IMR-90 (cell line): ENCODE measurements at regions not wholly inside any gene's neighbourhood (a gene's known extent, or its start where the extent isn't known, plus 50 kb on each side); places are given as distances from the start of the nearest gene placed in this dataset.

ENCODE experiments used
- ATAC-seq: fragments of 200-7000 bp; cut with Tn5 transposase; 2 replicates; pipeline ENCODE4 v1.9.1; 2020; ENCODE audit warnings: low read depth, mild to moderate bottlenecking, moderate library complexity
- BruUV-seq: library from RNA; stranded (reverse); fragments of 400-500 nt; replicated peaks from 2 replicates; lab custom pipeline; 2021; lab: Mats Ljungman, UMichigan
- CTCF ChIA-PET: fragments of 300-600 bp; formaldehyde crosslinking; extraction: SDS; loops from one replicate; lab custom pipeline; 2021; ENCODE audit warnings: antibody characterized with exemption; lab: Yijun Ruan, JAX
- POLR2A ChIA-PET: fragments of 300-600 bp; sonication (Branson Sonifier 250); formaldehyde crosslinking; loops from one replicate; lab custom pipeline; 2022; ENCODE audit warnings: antibody characterized with exemption; ENCODE audit not compliant: unreplicated experiment; lab: Charles Lee
- DNase-seq: peaks from one replicate; pipeline ENCODE4 v3.0.0; 2013
- H2AFZ ChIP-seq: replicated peaks from 2 replicates; pipeline ENCODE3; 2013; ENCODE audit warnings: low read length, mild to moderate bottlenecking; ENCODE audit not compliant: poor library complexity
- H2AK5ac ChIP-seq: 2 replicates; pipeline ENCODE4 v1.6.1; 2013; ENCODE audit warnings: low read depth, low read length, inconsistent platforms
- H2AK9ac ChIP-seq: replicated peaks from 2 replicates; pipeline ENCODE3; 2013; ENCODE audit warnings: mild to moderate bottlenecking, low read depth, low read length, moderate library complexity; ENCODE audit not compliant: poor library complexity
- H2BK120ac ChIP-seq: 2 replicates; pipeline ENCODE4 v1.6.1; 2013; ENCODE audit warnings: low read depth, low read length, inconsistent platforms
- H2BK15ac ChIP-seq: 3 replicates; pipeline ENCODE4 v1.6.1; 2013; ENCODE audit warnings: low read depth, low read length, inconsistent platforms
- H2BK20ac ChIP-seq: 2 replicates; pipeline ENCODE4 v1.6.1; 2013; ENCODE audit warnings: low read depth, mild to moderate bottlenecking, inconsistent platforms, low read length, moderate library complexity
- H2BK5ac ChIP-seq: 2 replicates; pipeline ENCODE4 v1.6.1; 2013; ENCODE audit warnings: mild to moderate bottlenecking, low read depth, low read length, inconsistent platforms; ENCODE audit not compliant: poor library complexity, severe bottlenecking
- H3K14ac ChIP-seq: replicated peaks from 2 replicates; pipeline ENCODE4 v1.6.1; 2013; ENCODE audit warnings: low read depth, low read length, inconsistent platforms
- H3K18ac ChIP-seq: 2 replicates; pipeline ENCODE4 v1.6.1; 2013; ENCODE audit warnings: low read depth, low read length, control low read depth
- H3K23ac ChIP-seq: 2 replicates; pipeline ENCODE4 v1.6.1; 2013; ENCODE audit warnings: low read depth, low read length, inconsistent platforms
- H3K27ac ChIP-seq: 2 replicates; pipeline ENCODE4 v1.5.1; 2013; ENCODE audit warnings: mild to moderate bottlenecking, control low read depth, low read length; ENCODE audit not compliant: insufficient read depth
- H3K27me3 ChIP-seq: 2 replicates; pipeline ENCODE4 v1.6.1; 2013; ENCODE audit warnings: low read length; ENCODE audit not compliant: control insufficient read depth, insufficient read depth
- H3K36me3 ChIP-seq: 2 replicates; pipeline ENCODE4 v1.6.1; 2013; ENCODE audit warnings: low read length, mixed read lengths; ENCODE audit not compliant: control insufficient read depth, insufficient read depth
- H3K4ac ChIP-seq: 2 replicates; pipeline ENCODE4 v1.6.1; 2013; ENCODE audit warnings: low read depth, low read length, inconsistent platforms
- H3K4me1 ChIP-seq: 2 replicates; pipeline ENCODE4 v1.6.1; 2013; ENCODE audit warnings: low read length, mixed read lengths; ENCODE audit not compliant: control insufficient read depth, insufficient read depth
- H3K4me2 ChIP-seq: 2 replicates; pipeline ENCODE4 v1.6.1; 2013; ENCODE audit warnings: low read depth, mild to moderate bottlenecking, control low read depth, low read length, moderate library complexity
- H3K4me3 ChIP-seq: 2 replicates; pipeline ENCODE4 v1.5.1; 2013; ENCODE audit warnings: low read depth, mild to moderate bottlenecking, control low read depth, low read length, moderate library complexity; ENCODE audit not compliant: insufficient read depth
- H3K56ac ChIP-seq: 2 replicates; pipeline ENCODE4 v1.6.1; 2013; ENCODE audit warnings: low read length, inconsistent platforms; ENCODE audit not compliant: insufficient read depth; ENCODE audit errors: extremely low read depth
- H3K79me1 ChIP-seq, 2 experiments: 2 replicates each; pipeline ENCODE4 v1.6.1; 2013; ENCODE audit warnings: low read length in 2 of 2, inconsistent platforms in 1 of 2, low read depth in 1 of 2
- H3K9ac ChIP-seq: 2 replicates; pipeline ENCODE4 v1.6.1; 2013; ENCODE audit warnings: low read depth, low read length, control low read depth
- H3K9me1 ChIP-seq: 2 replicates; pipeline ENCODE4 v1.6.1; 2013; ENCODE audit warnings: low read length, inconsistent platforms; ENCODE audit not compliant: insufficient read depth
- H3K9me3 ChIP-seq: 2 replicates; pipeline ENCODE4 v1.6.1; 2013; ENCODE audit warnings: low read length; ENCODE audit not compliant: control insufficient read depth, insufficient read depth
- H4K20me1 ChIP-seq: 2 replicates; pipeline ENCODE4 v1.6.1; 2013; ENCODE audit warnings: low read length, inconsistent platforms; ENCODE audit not compliant: insufficient read depth
- H4K5ac ChIP-seq: 2 replicates; pipeline ENCODE4 v1.6.1; 2013; ENCODE audit warnings: mild to moderate bottlenecking, low read depth, low read length, control low read depth
- H4K8ac ChIP-seq, 2 experiments: 2 replicates each; pipeline ENCODE4 v1.6.1; 2013; ENCODE audit warnings: low read depth in 2 of 2, low read length in 2 of 2, control low read depth in 1 of 2, inconsistent platforms in 1 of 2
- H4K91ac ChIP-seq: 2 replicates; pipeline ENCODE4 v1.6.1; 2013; ENCODE audit warnings: low read depth, low read length, inconsistent platforms; ENCODE audit not compliant: insufficient read depth
- BHLHE40 ChIP-seq: fragments of 150-350 bp; IDR thresholded peaks from 2 replicates; pipeline ENCODE4 v1.6.1; 2016; ENCODE audit warnings: mild to moderate bottlenecking, low read depth, low read length
- CEBPB ChIP-seq: IDR thresholded peaks from 2 replicates; pipeline ENCODE4 v1.6.1; 2012; ENCODE audit warnings: low read depth, low read length, improper control_type of control experiment
- CHD1 ChIP-seq: IDR thresholded peaks from 2 replicates; pipeline ENCODE4 v1.6.1; 2012; ENCODE audit warnings: low read depth, low read length, improper control_type of control experiment
- FOS ChIP-seq: fragments of 150-350 bp; IDR thresholded peaks from 2 replicates; pipeline ENCODE4 v1.6.1; 2016; ENCODE audit warnings: low read depth, low read length
- MAFK ChIP-seq: IDR thresholded peaks from 2 replicates; pipeline ENCODE4 v1.6.1; 2012; ENCODE audit warnings: low read depth, low read length, improper control_type of control experiment
- NFE2L2 ChIP-seq: fragments of 150-350 bp; IDR thresholded peaks from 2 replicates; pipeline ENCODE4 v1.6.1; 2016; ENCODE audit warnings: low read depth, mild to moderate bottlenecking, low read length
- POLR2A ChIP-seq: IDR thresholded peaks from 2 replicates; pipeline ENCODE4 v1.6.1; 2012; ENCODE audit warnings: mild to moderate bottlenecking, low read depth, low read length
- RAD21 ChIP-seq: IDR thresholded peaks from 2 replicates; pipeline ENCODE4 v1.6.1; 2012; ENCODE audit warnings: low read length, improper control_type of control experiment
- RCOR1 ChIP-seq: IDR thresholded peaks from 2 replicates; pipeline ENCODE4 v1.6.1; 2012; ENCODE audit warnings: mild to moderate bottlenecking, low read length, improper control_type of control experiment; ENCODE audit not compliant: insufficient replicate concordance
- SMC3 ChIP-seq: fragments of 150-350 bp; IDR thresholded peaks from 2 replicates; pipeline ENCODE4 v1.6.1; 2016; ENCODE audit warnings: low read depth, mild to moderate bottlenecking, antibody characterized with exemption, low read length, moderate library complexity
- WGBS, 2 experiments: methylation state at CpG; one replicate each; pipeline versions ENCODE4 v1.1.5 to v1.1.7; 2013; ENCODE audit warnings: missing lambda C conversion rate in 2 of 2; ENCODE audit not compliant: insufficient read length in 1 of 2; ENCODE audit errors: extremely low coverage in 2 of 2; 5-methylcytosine and 5-hydroxymethylcytosine counted together
- dilution Hi-C: fragments of 300-500 bp; cut with HindIII; formaldehyde crosslinking; loops from one replicate; pipeline ENCODE4 v1.14.3; 2018; ENCODE audit warnings: low sequenced_read_pairs; ENCODE audit not compliant: unreplicated experiment
- in situ Hi-C: fragments of 300-500 bp; cut with MboI; formaldehyde crosslinking; loops from 3 replicates; pipeline ENCODE4 v1.14.3; 2019; ENCODE audit warnings: low sequenced_read_pairs, inconsistent platforms, mixed read lengths
- intact Hi-C: fragments of 100-400 bp; cut with micrococcal nuclease; formaldehyde crosslinking; loops from 2 replicates; pipeline ENCODE4 v1.10.0; 2022
- TF ChIP-seq, protein P1 (sequence below): fragments of 150-350 bp; IDR thresholded peaks from 2 replicates; pipeline ENCODE4 v1.6.1; 2017; ENCODE audit warnings: mild to moderate bottlenecking, antibody characterized with exemption, low read length, low read depth

- H3K9me3 ChIP-seq: no peaks in the 10 kb centered on the region
- no peak overlapping the region for H3K18ac ChIP-seq
- no peak overlapping the region for H4K91ac ChIP-seq
- peaks cover 10% of the 10 kb centered on the region for H3K27me3 ChIP-seq
- CTCF ChIA-PET: no interaction called here
- intact Hi-C loops (no loop called here), in situ Hi-C loops (no loop called here), dilution Hi-C loops (no loop called here)
- TF ChIP-seq RCOR1 (no peak), POLR2A (no peak), SMC3 (no peak), FOS (no peak), CEBPB (no peak), NFE2L2 (no peak), RAD21 (no peak), CHD1 (no peak), BHLHE40 (no peak), MAFK (no peak)
- TF ChIP-seq, protein P1, sequence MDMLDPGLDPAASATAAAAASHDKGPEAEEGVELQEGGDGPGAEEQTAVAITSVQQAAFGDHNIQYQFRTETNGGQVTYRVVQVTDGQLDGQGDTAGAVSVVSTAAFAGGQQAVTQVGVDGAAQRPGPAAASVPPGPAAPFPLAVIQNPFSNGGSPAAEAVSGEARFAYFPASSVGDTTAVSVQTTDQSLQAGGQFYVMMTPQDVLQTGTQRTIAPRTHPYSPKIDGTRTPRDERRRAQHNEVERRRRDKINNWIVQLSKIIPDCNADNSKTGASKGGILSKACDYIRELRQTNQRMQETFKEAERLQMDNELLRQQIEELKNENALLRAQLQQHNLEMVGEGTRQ: no peak
- WGBS, 2 experiments: 35% methylated on average over 5 of the region's 19 CpGs; no CpG with 5 or more reads in 1 of the 2 experiments
- H3K27ac ChIP-seq: no peak overlapping the region
- no peak overlapping the region for H3K14ac ChIP-seq
- DNase-seq: no peak
- H3K9ac ChIP-seq: no peak overlapping the region
- no peak overlapping the region for H3K56ac ChIP-seq
- H3K4ac ChIP-seq: no peak overlapping the region
- H3K79me1 ChIP-seq: no peaks in the 10 kb centered on the region
- H2AK9ac ChIP-seq: no peak overlapping the region
- no peaks in the 10 kb centered on the region for H3K9me1 ChIP-seq
- no peak overlapping the region for H2BK5ac ChIP-seq
- no TSS peak for BruUV-seq
- H2AFZ ChIP-seq: no peak overlapping the region
- no peak overlapping the region for H3K4me3 ChIP-seq
- H4K8ac ChIP-seq: no peak overlapping the region
- H2BK120ac ChIP-seq: no peak overlapping the region
- no peaks in the 10 kb centered on the region for H3K4me1 ChIP-seq
- no peaks in the 10 kb centered on the region for H3K36me3 ChIP-seq
- H2BK15ac ChIP-seq: no peak overlapping the region
- no peaks in the 10 kb centered on the region; the same call in 1 of the 2 replicates for H4K20me1 ChIP-seq
- no peak overlapping the region for H4K5ac ChIP-seq
- POLR2A ChIA-PET: no interaction called here
- ATAC-seq: no peak
- H3K4me2 ChIP-seq: no peak overlapping the region
- H2AK5ac ChIP-seq: no peak overlapping the region
- H3K23ac ChIP-seq: no peak overlapping the region
- H2BK20ac ChIP-seq: no peak overlapping the region
Measured at GRCh38 chr10:133031541-133032125, 56.1 kb upstream of the ADGRA1 start.
